ENCODE measurements at regions not wholly inside any gene's neighbourhood (a gene's known extent, or its start where the extent isn't known, plus 50 kb on each side); places are given as distances from the start of the nearest gene placed in this dataset.

DNA sequence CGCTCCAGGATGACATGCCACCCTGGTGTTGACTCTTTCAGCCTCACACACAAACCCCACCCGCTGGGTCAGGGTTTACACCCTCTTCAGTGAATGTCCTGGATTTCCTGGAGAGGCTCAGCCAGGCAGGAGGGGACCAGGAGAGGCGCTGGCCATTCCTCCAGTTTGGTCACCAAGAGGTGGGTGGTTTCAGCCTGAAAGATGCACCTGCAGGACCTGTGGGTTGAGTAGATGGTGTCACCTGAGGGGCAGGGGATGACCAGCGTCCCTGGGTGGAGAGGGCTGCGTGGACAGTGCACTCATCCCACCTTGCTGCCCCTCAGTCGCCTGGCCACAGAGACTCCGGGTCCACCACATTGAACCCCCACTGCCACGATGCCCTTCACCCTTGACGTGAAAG, 179.7 kb downstream of the ASMT start:
- TF ChIP-seq CTCF (IDR thresholded peaks at IDR 0.05) = no peak
- no peak for TF ChIP-seq POLR2A (IDR thresholded peaks at IDR 0.05)

Data from Peyer's patch (tissue), 4 donors.